Naive B cell (primary cell): ENCODE measurements at regions not wholly inside any gene's neighbourhood (a gene's known extent, or its start where the extent isn't known, plus 50 kb on each side); places are given as distances from the start of the nearest gene placed in this dataset.

ENCODE experiments used
- ATAC-seq, 2 donors: fragments of 150-1000 bp; cut with Tn5 transposase; 2 replicates each; pipeline ENCODE4 v1.10.0; 2021; ENCODE audit warnings: low read depth in 2 of 2, mild to moderate bottlenecking in 2 of 2, moderate library complexity in 2 of 2
- DNase-seq: peaks from one replicate; pipeline ENCODE4 v3.0.0; 2022
- H3K27ac Mint-ChIP-seq, 6 donors: one replicate each; pipeline ENCODE4 v1.8.0; 2020 to 2022; ENCODE audit warnings: mild to moderate bottlenecking in 6 of 6, mixed read lengths in 6 of 6, moderate library complexity in 5 of 6, inconsistent platforms in 2 of 6
- H3K27me3 Mint-ChIP-seq, 3 donors: one replicate each; pipeline ENCODE4 v1.8.0; 2021 to 2022; ENCODE audit warnings: mixed read lengths in 3 of 3, mild to moderate bottlenecking in 1 of 3
- H3K36me3 Mint-ChIP-seq, 2 donors: one replicate each; pipeline ENCODE4 v1.8.0; 2020 to 2022; ENCODE audit warnings: mixed read lengths in 2 of 2, inconsistent platforms in 1 of 2, mild to moderate bottlenecking in 1 of 2
- H3K4me1 Mint-ChIP-seq, 3 donors: one replicate each; pipeline ENCODE4 v1.8.0; 2020 to 2022; ENCODE audit warnings: mixed read lengths in 3 of 3, inconsistent platforms in 1 of 3, mild to moderate bottlenecking in 1 of 3, moderate library complexity in 1 of 3
- H3K4me3 Mint-ChIP-seq, 8 donors: one replicate each; pipeline ENCODE4 v1.8.0; 2020 to 2022; ENCODE audit warnings: mild to moderate bottlenecking in 8 of 8, mixed read lengths in 8 of 8, moderate library complexity in 8 of 8, inconsistent platforms in 2 of 8
- H3K9me3 Mint-ChIP-seq, 7 donors: one replicate each; pipeline ENCODE4 v1.8.0; 2020 to 2022; ENCODE audit warnings: mixed read lengths in 7 of 7, mild to moderate bottlenecking in 5 of 7, inconsistent platforms in 2 of 7, moderate library complexity in 1 of 7

- DNase-seq (no peak), ATAC-seq (no peak)
- peak overlapping the region in 1 of 8 donors; percentile 29 for H3K4me3 Mint-ChIP-seq
- H3K27ac Mint-ChIP-seq: no peak overlapping the region
- H3K36me3 Mint-ChIP-seq: peaks cover 0 to 4% of the 10 kb centered on the region in 2 donors
- H3K4me1 Mint-ChIP-seq: no peaks in the 10 kb centered on the region
- peaks cover 24 to 77% (median 50%) of the 10 kb centered on the region in 3 donors for H3K27me3 Mint-ChIP-seq
- H3K9me3 Mint-ChIP-seq: peaks cover 0 to 4% (median 2%) of the 10 kb centered on the region in 7 donors
Measured at GRCh38 chr20:63117151-63117550, 98.8 kb downstream of the YTHDF1 start.

DNA sequence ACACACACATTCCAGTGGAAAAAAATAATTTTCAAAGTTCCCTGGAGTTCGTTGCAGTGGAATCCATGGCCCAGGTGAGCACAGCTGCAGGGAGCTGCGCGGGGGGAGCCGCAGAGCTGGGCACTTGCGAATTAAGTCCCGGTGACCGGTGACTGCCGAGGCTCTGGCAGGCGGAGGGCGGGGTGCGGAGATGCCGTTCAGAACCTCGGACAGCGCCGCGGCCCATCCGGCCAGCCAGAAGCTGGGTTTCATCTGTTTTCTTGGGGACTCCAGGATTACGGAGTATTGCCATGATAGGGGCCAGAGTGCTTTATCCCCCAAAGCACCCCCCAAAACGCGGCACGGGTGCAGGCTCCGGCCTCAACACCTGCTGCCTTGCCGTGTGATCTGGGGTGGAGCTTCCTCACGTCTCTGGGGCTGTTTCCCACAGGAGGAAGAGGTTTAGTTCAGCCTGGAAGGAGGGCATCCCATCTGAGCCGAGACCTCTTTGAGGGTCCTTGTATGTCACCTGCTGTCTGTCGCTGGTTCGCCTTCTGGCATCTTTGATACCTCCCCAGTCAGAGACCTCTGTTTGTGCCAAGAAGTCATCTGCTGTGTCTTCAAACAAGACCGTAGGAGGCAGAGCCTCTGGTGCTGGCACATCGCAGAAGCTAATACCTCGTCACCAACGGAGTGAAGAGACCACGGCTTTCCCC, 99.4 kb downstream of the YTHDF1 start:
- H3K9me3 Mint-ChIP-seq: peaks cover 4 to 9% (median 6%) of the 10 kb centered on the region in 7 donors
- H3K36me3 Mint-ChIP-seq: peaks cover 0 to 10% of the 10 kb centered on the region in 2 donors
- H3K4me3 Mint-ChIP-seq: no peak overlapping the region
- ATAC-seq (no peak), DNase-seq (no peak)
- H3K4me1 Mint-ChIP-seq: no peaks in the 10 kb centered on the region
- peaks cover 28 to 81% (median 50%) of the 10 kb centered on the region in 3 donors for H3K27me3 Mint-ChIP-seq
- peak overlapping the region in 1 of 6 donors; percentile 24 for H3K27ac Mint-ChIP-seq

GRCh38 chr20:63115651-63116411, 100.1 kb downstream of the YTHDF1 start:
- Mint-ChIP-seq H3K36me3 (peaks cover 0 to 13% of the 10 kb centered on the region in 2 donors), H3K27ac (peak overlapping the region in 1 of 6 donors; percentile 88), H3K4me3 (no peak overlapping the region), H3K4me1 (no peaks in the 10 kb centered on the region), H3K27me3 (peaks cover 29 to 81% (median 50%) of the 10 kb centered on the region in 3 donors), H3K9me3 (peaks cover 4 to 16% (median 9%) of the 10 kb centered on the region in 7 donors)
- ATAC-seq (no peak), DNase-seq (no peak)

DNA sequence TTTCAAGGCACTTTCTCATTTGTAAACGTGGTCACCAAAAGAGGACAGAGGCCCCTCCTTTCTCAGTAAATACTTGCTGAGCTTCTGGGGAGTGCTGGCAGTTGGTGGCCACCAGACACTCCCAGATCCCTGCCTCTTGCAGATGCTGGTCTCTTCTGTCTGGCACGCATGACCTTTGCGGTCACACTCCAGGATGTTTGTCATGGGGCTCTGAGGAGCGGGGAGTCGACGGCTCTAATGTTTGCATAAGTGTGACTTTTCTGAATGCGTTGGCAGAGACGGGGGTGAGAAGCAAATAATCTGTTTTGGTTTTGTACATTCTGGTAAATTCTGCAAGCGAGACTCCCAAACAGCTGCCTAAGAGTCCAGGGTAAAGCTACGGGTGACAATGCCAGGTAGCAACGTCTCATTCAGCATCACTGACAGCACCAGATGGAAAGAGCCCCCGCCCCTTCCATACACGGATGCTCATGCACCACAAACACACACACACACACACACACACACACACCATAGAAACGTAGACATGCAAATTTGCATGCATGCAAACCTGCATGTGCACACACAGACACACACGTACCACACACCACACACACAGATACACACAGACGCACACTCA, 101.1 kb downstream of the YTHDF1 start:
- DNase-seq (no peak), ATAC-seq (no peak)
- Mint-ChIP-seq H3K36me3 (peaks cover 0 to 13% of the 10 kb centered on the region in 2 donors), H3K4me3 (no peak overlapping the region), H3K27me3 (peaks cover 33 to 79% (median 56%) of the 10 kb centered on the region in 3 donors), H3K27ac (no peak overlapping the region), H3K4me1 (no peaks in the 10 kb centered on the region), H3K9me3 (peaks cover 4 to 19% (median 9%) of the 10 kb centered on the region in 7 donors)

GRCh38 chr20:63114006-63114692, 101.8 kb downstream of the YTHDF1 start:
- Mint-ChIP-seq H3K9me3 (peaks cover 4 to 20% (median 9%) of the 10 kb centered on the region in 7 donors), H3K4me1 (no peaks in the 10 kb centered on the region), H3K27me3 (peaks cover 34 to 73% (median 57%) of the 10 kb centered on the region in 3 donors), H3K27ac (no peak overlapping the region), H3K4me3 (no peak overlapping the region), H3K36me3 (peaks cover 0 to 13% of the 10 kb centered on the region in 2 donors)
- ATAC-seq (no peak), DNase-seq (no peak)

- Mint-ChIP-seq H3K4me3 (no peak overlapping the region), H3K27me3 (peaks cover 34 to 58% (median 45%) of the 10 kb centered on the region in 3 donors), H3K36me3 (peaks cover 0 to 20% of the 10 kb centered on the region in 2 donors), H3K27ac (no peak overlapping the region), H3K9me3 (peaks cover 7 to 29% (median 14%) of the 10 kb centered on the region in 7 donors), H3K4me1 (no peaks in the 10 kb centered on the region)
- no peak for ATAC-seq
- DNase-seq: no peak
Measured at GRCh38 chr20:63112491-63113219, 103.3 kb downstream of the YTHDF1 start.

- Mint-ChIP-seq H3K36me3 (peaks cover 0 to 20% of the 10 kb centered on the region in 2 donors), H3K9me3 (peaks cover 7 to 29% (median 14%) of the 10 kb centered on the region in 7 donors), H3K4me1 (no peaks in the 10 kb centered on the region), H3K27me3 (peaks cover 10 to 25% (median 15%) of the 10 kb centered on the region in 3 donors), H3K27ac (no peak overlapping the region), H3K4me3 (peak overlapping the region in 1 of 8 donors; percentile 14)
- ATAC-seq (no peak), DNase-seq (no peak)
Measured at GRCh38 chr20:63108247-63108646, 101.5 kb upstream of the BHLHE23 start.

DNA sequence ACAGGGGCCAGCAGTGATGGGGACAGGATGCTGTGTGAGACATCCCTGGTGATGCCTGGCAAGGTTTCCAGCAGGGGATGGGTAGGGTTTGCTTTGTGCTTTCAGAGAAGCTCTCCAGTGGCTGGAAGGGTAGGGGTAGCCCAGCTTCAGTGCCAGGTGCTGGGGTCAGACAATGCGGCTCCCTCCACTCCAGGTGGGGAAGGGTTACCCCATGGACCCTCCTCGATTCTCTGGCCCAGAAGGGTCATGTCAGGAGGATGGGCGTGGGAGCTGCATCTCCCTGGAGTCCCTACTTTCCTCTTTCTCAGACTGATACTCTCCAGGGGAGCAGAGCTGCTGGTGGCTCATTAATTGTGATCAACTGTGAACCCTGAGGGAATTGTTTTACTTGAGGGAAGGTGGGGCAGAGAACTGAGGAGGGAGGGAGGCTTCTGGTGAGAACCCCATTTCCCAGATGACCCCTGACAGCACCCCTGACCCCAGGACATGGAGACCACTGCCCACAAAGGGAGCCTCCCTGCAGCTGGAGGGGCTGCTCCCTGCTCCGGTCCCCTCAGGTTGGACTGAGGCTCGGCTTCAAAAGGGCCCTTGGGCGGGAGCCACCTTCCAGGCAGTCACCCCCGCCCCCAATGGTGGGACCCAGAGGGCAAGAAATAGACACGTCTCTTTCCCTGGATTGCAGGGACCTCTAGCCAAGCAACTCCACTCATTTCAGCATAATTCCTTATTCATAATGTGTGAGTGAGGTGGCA, 100.9 kb upstream of the BHLHE23 start:
- H3K4me1 Mint-ChIP-seq: peaks cover 0 to 3% (median 0%) of the 10 kb centered on the region in 3 donors
- DNase-seq: no peak
- H3K27ac Mint-ChIP-seq: peak overlapping the region in 1 of 6 donors; percentile 34
- peaks cover 10 to 19% (median 12%) of the 10 kb centered on the region in 3 donors for H3K27me3 Mint-ChIP-seq
- H3K4me3 Mint-ChIP-seq: no peak overlapping the region
- ATAC-seq: no peak
- peaks cover 0 to 20% of the 10 kb centered on the region in 2 donors for H3K36me3 Mint-ChIP-seq
- peaks cover 7 to 29% (median 14%) of the 10 kb centered on the region in 7 donors for H3K9me3 Mint-ChIP-seq

- Mint-ChIP-seq H3K27ac (no peak overlapping the region), H3K36me3 (peaks cover 0 to 13% of the 10 kb centered on the region in 2 donors), H3K27me3 (peaks cover 7 to 18% (median 10%) of the 10 kb centered on the region in 3 donors), H3K9me3 (peaks cover 3 to 23% (median 14%) of the 10 kb centered on the region in 7 donors), H3K4me3 (no peak overlapping the region), H3K4me1 (peaks cover under 1 to 4% (median 3%) of the 10 kb centered on the region in 3 donors)
- ATAC-seq (no peak), DNase-seq (no peak)
Measured at GRCh38 chr20:63106765-63107448, 100.1 kb upstream of the BHLHE23 start.

DNA sequence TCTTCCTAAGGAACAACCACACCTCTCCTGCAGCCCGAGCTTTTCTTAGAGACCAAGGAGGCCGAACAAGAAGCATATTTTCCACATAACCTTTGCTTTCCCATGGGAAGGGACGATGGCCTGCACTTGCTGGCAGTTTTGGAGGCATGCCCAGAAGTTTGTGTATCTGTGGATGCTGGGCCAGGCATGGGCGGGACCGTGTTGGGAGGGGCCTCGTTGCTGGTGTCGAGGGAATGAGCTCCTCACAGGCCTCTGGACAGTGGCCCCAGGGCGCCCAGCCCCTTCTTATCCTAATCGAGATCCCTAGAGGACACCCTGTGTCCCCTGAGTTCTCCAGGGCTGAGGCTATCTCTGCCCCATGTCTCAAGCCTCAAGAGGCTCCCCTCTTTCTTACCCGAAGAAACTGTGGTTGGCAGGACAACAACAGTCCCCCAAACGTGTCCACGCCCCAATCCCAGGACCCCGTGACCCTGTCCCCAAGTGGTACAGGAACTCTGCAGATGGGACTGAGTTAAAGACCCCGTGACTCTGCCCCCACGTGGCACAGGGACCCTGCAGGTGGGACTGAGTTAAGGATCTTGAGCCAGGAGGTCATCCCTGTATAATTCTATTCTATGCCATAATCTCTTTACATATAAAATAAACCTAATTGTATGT, 99.5 kb upstream of the BHLHE23 start:
- no peak for DNase-seq
- no peak overlapping the region for H3K4me3 Mint-ChIP-seq
- peaks cover 6 to 8% (median 8%) of the 10 kb centered on the region in 3 donors for H3K4me1 Mint-ChIP-seq
- H3K27ac Mint-ChIP-seq: no peak overlapping the region
- peaks cover 5 to 17% (median 7%) of the 10 kb centered on the region in 3 donors for H3K27me3 Mint-ChIP-seq
- H3K9me3 Mint-ChIP-seq: peaks cover 3 to 16% (median 8%) of the 10 kb centered on the region in 7 donors
- peaks cover 0 to 7% of the 10 kb centered on the region in 2 donors for H3K36me3 Mint-ChIP-seq
- ATAC-seq: no peak
